ENCODE measurements at regions not wholly inside any gene's neighbourhood (a gene's known extent, or its start where the extent isn't known, plus 50 kb on each side); places are given as distances from the start of the nearest gene placed in this dataset.

- Histone ChIP-seq H3K4me3 (no peak overlapping the region), H3K9me3 (no peaks in the 10 kb centered on the region), H3K4me1 (no peaks in the 10 kb centered on the region), H3K27ac (no peak overlapping the region), H3K36me3 (no peaks in the 10 kb centered on the region), H3K27me3 (no peaks in the 10 kb centered on the region)
- TF ChIP-seq CTCF (IDR thresholded peaks at IDR 0.05): no peak
- no peak for DNase-seq
- intact Hi-C loops (cut with DNase I; ENCODE audit: low total_unique reads): no loop called here
These were observed 173.0 kb downstream of the C16orf95 start for GRCh38 chr16:87144232-87144631.

DNA sequence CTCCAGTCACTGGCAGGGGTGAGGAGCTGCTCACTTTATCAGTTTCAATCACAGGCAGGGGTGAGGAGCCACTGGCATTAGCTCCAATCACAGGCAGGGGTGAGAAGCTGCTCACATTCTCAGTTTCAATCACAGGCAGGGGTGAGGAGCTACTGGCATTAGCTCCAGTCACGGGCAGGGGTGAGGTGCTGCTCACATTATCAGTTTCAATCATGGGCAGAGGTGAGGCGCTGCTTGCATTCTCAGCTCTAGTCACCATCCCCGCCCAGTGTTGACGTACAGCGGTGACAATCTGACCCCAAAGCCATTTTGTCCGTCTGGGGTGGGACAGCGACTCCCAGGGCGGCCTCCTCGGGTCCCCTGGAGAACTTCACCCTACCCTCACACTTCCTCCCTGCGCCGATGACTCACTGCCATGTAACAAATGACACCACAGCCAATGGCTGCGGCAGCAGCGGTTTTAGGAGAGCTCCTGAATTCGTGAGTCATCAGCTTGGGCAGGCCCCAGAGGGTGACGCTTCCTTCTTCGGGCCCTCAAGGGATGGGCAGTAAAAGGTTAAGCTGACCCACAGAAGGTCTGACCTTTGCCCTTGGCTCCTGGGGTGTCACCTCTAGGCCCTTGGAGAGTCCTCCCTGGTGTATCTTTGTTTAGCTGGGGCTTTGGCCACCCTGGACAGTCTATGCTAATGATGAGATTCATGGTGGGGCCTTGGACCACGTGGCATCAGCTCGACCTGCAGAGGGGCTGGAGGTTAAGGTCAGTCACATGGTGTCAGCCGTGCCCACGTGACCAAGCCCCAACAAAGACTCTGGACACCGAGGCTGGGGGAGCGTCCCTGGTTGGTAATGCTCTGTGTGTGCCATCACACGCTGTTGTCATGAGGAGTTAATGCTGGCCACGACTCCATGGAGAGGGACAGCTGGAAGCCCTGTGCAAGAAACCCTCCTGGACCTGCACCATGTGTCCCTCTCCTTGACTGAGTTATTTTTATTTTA is 171.7 kb downstream of the C16orf95 start:
- no peak for DNase-seq
- intact Hi-C loops (cut with DNase I; ENCODE audit: low total_unique reads): no loop called here
- Histone ChIP-seq H3K4me3 (no peak overlapping the region), H3K9me3 (peaks cover 0 to 5% (median 4%) of the 10 kb centered on the region in 3 donors), H3K27me3 (no peaks in the 10 kb centered on the region), H3K36me3 (no peaks in the 10 kb centered on the region), H3K27ac (no peak overlapping the region), H3K4me1 (no peaks in the 10 kb centered on the region)
- no peak for TF ChIP-seq CTCF (IDR thresholded peaks at IDR 0.05)

- DNase-seq: no peak
- Histone ChIP-seq H3K4me1 (no peaks in the 10 kb centered on the region), H3K27ac (no peak overlapping the region), H3K36me3 (no peaks in the 10 kb centered on the region), H3K27me3 (no peaks in the 10 kb centered on the region), H3K9me3 (peaks cover 0 to 5% (median 4%) of the 10 kb centered on the region in 3 donors), H3K4me3 (no peak overlapping the region)
- TF ChIP-seq CTCF (IDR thresholded peaks at IDR 0.05): no peak
- intact Hi-C loops (cut with DNase I; ENCODE audit: low total_unique reads): no loop called here
These were observed 170.5 kb downstream of the C16orf95 start for GRCh38 chr16:87146676-87147075.

DNA sequence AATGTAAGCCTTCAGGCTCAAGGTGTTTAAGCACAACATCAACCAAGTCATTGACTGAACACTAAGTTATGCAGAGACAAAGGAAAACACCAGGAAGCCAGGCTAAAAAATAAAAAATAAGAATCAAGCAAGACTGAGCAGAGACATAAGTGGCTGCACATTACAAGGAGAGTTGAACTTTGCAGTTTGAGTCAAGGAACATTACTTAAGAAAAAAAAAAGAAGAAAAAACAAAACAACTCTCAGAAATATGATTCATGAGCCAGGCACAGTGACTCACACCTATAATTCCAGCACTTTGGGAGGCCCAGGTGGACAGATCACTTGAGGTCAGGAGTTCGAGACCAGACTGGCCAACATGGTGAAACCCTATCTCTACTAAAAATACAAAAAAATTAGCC is 168.1 kb downstream of the C16orf95 start:
- DNase-seq: no peak
- Histone ChIP-seq H3K36me3 (no peaks in the 10 kb centered on the region), H3K27me3 (peaks cover 0 to 5% of the 10 kb centered on the region in 2 donors), H3K4me3 (no peak overlapping the region), H3K27ac (no peak overlapping the region), H3K4me1 (no peaks in the 10 kb centered on the region), H3K9me3 (peaks cover 0 to 5% (median 4%) of the 10 kb centered on the region in 3 donors)
- intact Hi-C loops (cut with DNase I; ENCODE audit: low total_unique reads): no loop called here
- no peak for TF ChIP-seq CTCF (IDR thresholded peaks at IDR 0.05)

DNA sequence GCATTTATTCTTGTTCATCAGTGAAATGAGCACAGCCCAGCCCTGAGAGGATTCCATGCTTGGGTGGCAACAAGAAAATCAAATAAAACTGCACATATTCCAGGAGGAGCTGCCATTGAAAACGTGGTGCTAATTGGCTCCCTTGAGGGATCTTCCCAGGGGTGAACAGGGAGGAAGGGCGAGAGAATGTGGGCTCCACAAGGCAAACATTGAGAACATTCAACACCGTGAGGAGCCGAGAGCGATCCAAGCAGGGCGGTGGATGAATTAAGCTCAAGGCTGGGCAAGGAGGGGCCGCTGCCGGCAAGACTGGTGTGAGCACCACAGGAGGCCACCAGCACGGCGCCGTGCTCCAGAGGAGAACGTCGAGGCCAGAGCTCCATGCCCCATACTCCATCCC is 166.9 kb downstream of the C16orf95 start:
- no peaks in the 10 kb centered on the region for H3K36me3 ChIP-seq
- H3K9me3 ChIP-seq: peaks cover 0 to 5% (median 4%) of the 10 kb centered on the region in 3 donors
- no peak for DNase-seq
- no peak overlapping the region for H3K27ac ChIP-seq
- peaks cover 0 to 5% of the 10 kb centered on the region in 2 donors for H3K27me3 ChIP-seq
- no peak for TF ChIP-seq CTCF (IDR thresholded peaks at IDR 0.05)
- no peak overlapping the region for H3K4me3 ChIP-seq
- H3K4me1 ChIP-seq: no peaks in the 10 kb centered on the region
- intact Hi-C loops (cut with DNase I; ENCODE audit: low total_unique reads): no loop called here
